ENCODE measurements at regions not wholly inside any gene's neighbourhood (a gene's known extent, or its start where the extent isn't known, plus 50 kb on each side); places are given as distances from the start of the nearest gene placed in this dataset.

- TF ChIP-seq CTCF (IDR thresholded peaks at IDR 0.05; ENCODE audit: insufficient read depth, low read length, poor library complexity, severe bottlenecking) (no peak), EZH2phosphoT487 (conservative IDR thresholded peaks at IDR 0.05; ENCODE audit: low read length) (no peak)
Observed at GRCh38 chr2:144049137-144049536, 470.8 kb downstream of the ZEB2 start.

Data from SU-DHL-6 (cell line).